GM21360 (cell line): ENCODE measurements at regions not wholly inside any gene's neighbourhood (a gene's known extent, or its start where the extent isn't known, plus 50 kb on each side); places are given as distances from the start of the nearest gene placed in this dataset.

Experiments
- ATAC-seq: cut with Tn5 transposase; IDR thresholded peaks from one replicate; pipeline ENCODE4 v1.9.1; 2021; ENCODE audit warnings: mild to moderate bottlenecking, moderate library complexity; ENCODE audit not compliant: unreplicated experiment

DNA sequence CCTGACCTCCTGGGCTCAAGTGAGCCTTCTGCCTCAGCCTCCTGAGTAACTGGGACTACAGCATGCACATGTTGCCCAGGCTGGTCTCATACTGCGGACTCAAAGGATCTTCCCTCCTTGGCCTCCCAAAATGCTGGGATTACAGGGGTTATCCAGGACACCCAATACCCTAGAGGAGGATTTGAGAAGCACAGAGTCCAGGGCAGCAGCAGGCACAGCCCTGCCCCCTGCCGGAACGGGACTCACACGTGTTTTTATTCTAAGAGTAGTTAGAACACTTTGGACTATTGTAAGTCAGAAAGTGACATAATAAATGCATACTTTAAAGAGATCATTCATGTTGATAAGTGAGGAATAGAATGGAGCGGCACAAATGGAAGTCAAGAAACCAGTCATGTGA lies 80.2 kb downstream of the C6orf118 start:
- ATAC-seq, result no peak

DNA sequence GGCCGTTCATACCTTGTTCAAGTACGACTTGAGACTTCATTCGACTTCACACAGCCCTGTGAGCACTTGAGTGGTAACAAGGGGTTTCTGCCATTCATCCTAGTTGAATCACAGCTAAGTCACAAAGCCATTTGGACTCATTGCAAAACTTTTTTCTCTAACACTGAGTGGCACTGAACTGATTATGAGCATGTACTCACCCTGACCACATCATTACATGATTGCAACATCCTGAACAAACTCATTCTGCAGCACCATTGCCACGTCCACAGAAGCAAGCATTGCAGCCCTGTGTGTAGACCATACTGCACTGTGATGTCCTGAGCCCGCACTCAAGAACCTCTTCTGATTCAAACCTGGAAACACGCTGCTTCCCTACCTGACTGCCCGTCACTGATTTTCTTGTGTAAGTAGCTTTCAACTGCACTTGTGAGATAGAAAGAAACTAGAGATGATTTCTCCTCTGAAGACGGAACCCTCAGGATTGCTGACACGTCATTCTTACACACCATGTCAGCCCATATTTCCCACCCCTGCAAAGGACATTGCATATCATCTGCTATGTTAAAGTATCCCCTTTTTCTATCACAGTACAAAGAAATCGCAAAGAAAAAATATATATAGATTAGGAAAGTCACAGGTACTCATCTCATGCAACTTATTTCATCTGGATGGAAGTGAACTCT lies 81.6 kb downstream of the C6orf118 start:
- no peak for ATAC-seq

DNA sequence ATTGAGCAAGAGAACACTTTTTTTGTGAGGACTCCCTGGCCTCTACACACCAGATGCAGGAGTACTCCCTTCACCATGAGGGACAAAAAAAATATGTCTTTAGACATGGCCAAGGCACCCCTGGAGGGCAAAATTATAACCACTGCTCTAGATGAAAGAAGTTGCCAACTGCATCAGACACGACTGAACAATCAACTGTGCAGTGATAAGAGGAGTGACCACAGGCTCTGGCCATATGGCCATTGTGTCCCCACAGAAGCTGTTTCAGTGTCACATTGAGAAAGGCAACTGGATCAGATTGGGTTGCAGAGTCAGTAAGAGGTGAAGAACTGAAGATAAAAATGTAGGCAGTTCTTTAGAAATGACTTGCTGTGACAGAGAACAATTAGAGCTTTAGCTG lies 85.7 kb downstream of the C6orf118 start:
- no peak for ATAC-seq

DNA sequence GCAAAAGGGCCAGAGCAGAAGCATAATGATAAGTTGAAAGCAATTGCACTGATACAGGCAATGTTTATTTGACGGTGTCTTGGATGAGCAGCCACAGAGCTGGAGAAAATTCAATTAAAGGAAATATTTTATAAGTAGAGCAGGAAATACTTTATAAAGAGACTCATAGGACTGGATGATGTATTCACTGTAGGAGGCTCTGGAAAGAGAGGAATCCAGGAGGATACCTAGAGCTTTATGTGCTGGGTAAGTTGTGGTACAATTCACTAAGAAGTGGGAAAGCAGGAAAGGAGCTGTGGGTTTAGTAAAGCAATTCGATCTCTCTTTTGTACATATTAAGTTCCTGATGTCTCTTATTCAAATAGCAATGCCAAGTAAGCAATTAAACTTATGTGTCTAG lies 86.3 kb downstream of the C6orf118 start:
- no peak for ATAC-seq

DNA sequence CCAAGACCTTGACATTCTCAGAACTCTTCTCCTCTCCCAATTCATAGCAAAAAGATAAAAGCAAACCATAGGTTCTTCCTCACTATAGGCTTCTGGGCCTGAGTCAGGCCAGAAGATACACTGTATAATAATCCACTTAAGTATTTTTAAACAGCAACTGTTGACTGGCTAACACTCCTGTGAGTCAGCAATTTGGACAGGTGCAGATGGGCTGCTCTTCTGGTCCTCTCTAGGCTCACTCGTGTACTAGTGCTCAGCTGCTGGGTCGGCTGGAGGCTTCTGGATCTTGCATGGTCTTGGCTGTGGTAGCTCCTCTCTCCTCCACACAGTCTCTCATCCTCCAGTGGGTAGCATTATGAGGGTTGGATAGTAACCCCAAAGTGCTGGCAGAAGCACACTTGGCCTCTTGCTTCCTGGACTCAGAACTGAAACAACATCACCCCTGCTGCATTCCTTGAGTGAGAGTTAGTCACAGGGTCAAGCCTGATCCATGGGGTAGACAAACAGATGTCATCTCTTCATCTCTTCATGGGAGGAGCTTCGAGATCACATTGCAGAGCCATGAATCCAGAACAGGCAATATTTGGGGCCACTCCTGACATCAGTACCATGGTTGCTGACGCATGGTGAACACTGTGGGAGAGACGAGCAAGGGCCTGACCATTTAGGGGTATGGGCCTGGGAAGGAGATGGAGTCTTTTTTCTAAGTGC lies 86.9 kb downstream of the C6orf118 start:
- no peak for ATAC-seq

DNA sequence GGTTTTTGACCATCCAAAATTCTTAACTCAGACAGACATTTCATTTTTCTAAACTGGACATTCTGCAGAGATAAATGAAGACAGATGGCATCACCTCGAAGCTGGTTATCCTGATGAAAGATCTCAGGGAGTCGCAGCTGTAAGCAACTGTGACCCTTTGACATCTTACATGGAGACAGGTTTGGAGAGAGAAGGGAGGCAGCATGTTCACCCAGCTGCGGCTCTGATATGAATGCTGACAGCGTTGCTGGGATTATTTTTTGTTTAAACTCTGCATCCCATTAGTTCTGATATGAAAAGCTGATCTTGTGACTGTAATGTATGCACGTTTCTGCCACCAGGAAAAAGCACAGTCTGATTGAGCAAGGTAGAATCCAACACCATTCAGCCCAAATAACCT lies 89.4 kb downstream of the C6orf118 start:
- ATAC-seq, result no peak

DNA sequence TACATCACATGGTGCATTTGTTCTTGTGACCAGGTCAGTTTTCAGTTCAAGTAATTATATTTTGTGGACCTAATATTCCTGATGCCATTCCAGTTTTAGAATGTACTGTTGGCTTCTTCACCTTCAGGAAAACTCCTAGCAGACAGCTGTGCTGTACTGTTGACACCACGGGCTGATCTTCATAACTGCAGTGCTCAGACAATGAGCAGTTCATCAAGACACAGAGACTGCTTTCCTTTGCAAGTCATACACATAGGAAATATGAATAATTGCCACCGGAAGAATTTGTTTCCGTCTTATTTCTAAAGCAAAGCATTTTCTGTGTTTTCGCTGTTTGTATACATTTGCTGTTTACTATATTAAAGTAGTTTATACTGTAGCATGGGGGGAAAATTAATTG lies 89.8 kb downstream of the C6orf118 start:
- ATAC-seq, result no peak

DNA sequence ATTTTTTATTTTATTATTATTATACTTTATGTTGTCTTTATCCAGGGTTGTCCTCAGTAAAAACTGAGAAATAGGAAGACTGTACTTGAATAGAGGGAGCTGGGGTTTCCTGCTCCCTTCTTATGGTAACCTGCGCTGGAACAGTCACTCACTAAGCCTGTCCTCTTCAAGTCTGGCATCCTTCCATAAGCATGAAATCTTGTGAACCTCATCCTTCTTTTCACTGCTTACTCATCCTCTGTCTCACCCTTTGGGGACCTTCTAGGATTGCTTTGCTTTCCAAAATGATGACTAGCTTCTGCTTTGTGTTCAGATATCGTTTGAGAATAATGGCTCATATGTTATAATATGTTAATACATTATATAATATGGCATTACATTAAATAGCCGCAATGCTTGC lies 90.6 kb downstream of the C6orf118 start:
- no peak for ATAC-seq

DNA sequence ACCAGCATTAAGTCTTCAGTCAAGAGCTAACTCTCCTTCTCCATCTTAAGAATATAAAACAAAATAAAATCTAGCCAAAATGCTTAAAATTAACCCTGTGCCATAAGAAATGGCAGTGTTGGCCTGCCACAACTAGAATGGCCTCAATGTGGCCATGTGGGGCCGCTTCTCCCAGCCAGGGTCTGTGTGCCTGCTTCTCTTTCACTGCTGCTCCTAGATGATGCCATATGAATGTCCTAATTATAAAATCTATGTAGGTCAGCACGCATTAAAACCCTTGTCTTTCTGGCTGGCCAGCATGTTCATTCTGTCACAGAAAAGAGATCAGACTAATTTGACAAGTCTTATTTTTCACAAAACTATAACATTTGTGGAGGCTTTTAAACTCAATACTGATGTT lies 102.6 kb downstream of the C6orf118 start:
- no peak for ATAC-seq

DNA sequence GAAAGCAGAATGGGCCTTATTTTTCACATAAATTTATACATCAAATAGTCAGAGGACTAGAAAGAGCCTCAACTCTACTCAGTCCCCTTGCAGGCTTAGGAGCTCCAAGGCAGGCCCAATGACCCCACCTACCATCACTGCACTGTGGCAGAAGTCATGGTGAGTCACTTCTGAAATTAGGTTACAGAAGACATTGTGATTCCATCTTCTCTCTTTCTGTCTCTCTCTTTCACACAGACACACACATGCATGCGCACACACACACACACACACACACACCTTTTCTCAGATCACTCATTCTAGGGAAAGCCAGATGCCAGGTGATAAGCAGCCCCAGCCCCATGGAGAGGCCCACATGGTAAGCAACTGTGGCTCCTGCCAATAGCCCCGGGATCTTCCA lies 103.8 kb downstream of the C6orf118 start:
- ATAC-seq, result no peak

DNA sequence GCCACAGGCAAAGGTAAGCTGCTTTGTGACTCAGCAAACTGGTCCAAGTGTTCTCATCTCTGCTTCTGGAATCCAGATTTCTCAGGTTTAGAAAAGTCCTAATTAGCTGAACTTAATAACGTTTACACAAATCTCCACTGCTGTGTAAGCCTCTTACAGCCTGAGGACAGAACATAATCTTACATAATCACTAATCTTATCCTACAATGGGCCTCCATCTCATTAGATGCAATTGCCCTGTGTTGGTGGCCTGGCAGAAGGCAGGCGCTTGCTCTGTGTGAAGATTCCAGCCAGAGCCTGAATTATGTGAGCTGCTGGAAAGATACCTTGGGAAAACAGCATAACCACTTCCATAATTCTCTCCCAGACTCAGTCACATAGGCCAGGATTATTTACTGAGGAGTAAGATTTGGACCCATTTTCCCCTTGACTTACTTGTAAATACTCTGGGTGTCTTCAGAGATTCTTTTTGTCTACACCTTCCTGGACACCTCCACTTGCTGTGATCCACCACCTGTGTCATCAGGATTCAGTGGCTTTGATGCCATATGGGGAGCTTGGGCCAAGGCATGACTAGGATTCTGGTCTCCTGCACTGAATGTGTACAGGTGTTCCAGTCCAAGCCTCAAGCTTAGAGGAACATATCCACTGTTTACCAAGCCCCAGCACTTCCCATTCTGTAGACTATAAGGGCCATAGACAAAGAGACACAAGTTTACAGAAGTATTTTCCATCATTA lies 104.4 kb downstream of the C6orf118 start:
- ATAC-seq, result no peak

DNA sequence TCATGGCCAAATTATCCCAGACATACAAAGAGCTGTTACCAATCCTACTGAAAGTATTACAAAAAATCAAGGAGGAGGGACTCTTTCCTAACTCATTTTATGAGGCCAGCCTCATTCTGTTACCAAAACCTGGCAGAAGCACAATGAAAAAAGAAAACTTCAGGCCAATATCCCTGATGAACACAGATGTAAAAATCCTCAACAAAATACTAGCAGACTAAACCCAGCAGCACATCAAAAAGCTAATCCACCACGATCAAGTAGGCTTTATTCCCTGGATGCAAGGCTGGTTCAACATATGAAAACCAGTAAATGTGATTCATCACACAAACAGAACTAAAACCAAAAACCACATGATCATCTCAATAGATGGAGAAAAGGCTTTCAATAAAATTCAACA lies 109.2 kb downstream of the C6orf118 start:
- no peak for ATAC-seq

DNA sequence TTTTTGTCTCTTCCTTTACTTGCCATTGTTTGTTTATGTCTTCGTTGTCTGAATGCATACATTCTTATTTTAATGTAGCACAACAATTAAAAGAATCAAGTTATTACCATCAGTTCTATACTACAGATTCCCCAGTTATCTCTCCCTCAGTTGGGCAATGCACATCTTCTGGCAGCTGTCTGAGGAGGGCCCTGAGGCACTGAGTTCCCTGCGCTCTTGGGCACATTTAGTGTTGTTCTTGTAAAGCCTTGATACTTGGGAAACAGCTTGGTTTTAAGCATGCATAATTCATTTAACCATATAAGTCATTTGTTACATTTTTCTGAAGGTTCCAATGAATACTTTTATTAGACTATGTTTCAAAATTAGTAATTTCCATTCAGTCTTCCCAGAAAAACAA lies 117.9 kb downstream of the C6orf118 start:
- no peak for ATAC-seq

DNA sequence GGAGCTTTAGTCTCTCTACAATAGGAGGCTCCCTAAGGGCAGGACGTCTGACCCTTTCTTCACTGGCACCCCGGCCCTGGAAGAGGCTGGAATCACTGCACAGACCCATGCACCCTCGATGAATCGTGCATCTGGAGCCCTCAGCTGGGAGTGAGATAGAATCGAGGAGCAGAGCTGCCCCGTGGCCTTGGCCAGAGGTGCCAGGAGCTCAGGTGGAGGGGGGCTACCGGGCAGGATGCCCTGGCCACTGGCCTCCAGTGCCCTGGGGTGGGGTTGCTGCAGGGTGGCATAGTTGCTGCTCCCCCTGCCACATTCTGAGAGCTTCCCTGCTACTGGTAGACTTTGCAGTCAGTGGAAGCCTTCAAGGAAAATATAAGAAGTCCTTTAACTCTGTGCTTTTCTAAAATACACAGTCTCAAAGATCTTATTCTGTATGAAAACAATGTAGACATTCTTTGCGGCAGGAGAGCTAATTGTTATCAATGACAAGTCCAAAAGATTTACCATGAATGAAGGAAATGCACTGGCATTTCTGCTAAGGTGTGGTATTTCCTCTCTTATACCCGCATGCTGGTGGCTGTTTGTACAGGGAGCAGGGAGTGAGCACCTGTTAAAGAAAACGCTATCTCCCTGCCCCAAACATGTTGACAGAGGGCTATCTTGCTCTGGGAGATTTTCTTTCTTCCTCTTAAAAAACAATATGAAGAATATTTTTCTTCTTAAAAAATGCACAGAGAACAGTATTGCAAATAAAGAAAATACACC lies 122.8 kb downstream of the C6orf118 start:
- no peak for ATAC-seq

DNA sequence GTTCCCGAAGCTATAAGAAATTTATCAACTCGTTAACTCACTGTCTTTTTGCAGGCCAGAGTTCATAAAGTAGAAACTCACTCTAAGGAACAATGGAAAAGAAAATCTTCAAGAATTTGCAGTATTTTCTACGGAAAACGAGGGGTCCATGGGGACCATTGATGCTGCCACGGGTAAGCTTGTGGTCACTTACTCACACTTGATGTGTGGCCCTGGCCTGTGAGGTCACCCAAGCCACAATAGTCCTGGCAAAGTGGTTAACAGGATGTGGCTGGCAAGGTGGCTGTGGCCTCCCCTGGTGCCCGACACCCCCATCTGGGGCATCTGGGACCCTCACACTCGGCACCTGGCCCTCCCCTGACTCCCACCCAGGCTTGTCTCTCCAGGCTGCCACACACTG lies 123.4 kb downstream of the C6orf118 start:
- no peak for ATAC-seq

DNA sequence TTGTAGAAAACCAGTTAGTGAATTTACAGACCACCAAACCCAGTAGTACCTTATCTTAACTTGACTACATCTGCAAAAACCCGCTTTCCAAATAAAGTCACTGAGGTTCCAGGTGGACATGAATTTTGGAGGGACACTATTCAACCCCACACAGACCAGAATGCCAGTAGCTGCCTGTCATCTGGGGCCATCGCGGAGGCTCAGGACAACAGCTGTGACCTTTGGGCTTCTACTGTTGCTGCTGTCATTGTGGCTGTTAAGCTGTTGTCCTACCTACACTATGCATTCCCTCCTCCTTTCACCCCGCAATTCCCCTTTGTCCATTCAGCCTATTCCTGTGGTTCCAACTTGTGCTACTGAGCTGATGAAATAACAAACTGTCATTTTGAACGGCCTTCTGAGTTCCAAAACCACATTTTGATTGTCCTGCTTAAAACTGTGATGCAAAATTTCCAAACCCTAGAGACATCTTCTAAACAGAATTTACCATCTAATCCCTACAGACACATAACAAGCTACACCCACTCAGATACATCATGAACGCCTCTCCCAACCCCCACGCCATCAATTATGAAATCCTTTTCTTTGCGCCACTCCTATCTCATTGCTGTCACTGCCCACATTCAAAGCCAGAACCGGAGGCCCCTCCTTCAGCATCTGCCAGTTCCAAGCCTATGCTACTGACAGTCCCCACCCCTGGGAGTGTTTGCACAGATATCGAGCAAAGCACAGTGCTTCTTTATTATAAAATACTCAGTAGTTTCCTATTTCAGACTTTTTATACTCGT lies 125.0 kb downstream of the C6orf118 start:
- no peak for ATAC-seq

DNA sequence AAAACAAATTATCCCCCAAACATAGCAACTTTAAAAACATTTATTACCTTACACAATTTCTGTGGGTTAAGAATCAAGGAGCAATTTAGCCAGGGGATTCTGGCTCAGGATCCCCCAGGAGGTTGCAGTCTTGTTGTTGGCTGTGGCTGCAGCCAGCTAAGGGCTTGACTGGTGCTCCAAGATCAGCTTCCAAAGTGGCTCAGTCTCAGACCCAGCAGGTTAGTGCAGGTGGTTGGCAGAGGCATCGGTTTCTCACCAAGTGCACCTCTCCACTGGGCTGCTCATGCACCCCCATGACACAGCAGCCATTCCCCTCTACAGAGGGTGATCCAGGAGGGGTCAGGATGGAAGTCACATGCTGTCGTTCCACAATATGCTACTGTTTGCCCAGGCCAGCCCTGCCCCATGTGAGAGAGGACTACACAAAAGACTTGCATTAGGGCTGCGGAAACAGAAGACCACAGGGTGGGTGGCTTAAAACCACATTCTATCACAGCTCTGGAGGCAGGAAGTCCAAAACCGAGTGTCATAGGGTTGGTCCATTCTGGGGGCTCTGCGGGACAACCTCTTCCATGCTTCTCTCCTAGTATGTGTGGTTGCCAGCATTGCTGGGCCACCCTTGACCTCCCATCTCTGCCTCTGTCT lies 125.8 kb downstream of the C6orf118 start:
- ATAC-seq, result no peak

DNA sequence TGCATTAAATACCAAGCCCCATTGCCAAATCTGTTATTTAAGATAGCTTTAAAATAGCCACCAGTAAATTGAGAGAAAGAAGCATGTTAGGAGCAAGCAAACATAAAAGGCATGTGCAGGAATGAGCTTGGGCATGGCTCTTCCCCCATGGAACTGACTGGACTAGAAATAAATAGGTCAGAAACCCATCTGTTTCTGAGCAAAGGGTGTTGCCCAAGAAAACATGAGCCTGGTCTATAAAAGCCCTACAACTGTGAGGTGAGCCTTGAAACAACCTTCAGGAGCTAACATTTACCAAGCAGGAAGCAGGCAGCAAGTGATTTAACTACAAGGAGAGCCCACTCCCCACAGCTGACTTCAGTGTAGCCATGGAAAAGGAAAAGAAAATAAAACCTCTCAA lies 126.3 kb downstream of the C6orf118 start:
- ATAC-seq, result no peak

DNA sequence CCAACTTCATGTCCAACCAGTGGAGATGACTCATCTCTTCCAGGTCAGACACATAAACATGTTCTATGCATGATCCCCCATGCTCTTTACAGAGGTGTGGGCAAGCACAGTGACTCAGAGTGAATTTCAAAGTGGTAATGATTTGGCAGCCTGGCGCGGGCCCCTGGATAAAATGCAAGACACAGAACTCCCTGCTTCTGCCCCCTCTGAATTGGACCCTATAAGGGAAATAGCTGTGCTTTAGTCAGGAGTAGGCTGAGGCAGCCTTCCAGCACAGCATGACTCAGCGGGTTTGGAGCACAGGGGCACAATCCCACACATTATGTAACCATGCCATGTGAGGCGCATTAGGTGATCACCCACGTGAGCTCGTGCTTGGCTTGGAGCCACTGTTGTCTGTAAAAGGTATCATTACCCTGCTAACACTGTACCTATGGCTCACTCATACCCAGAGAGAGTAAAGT lies 127.4 kb downstream of the C6orf118 start:
- ATAC-seq, result no peak

DNA sequence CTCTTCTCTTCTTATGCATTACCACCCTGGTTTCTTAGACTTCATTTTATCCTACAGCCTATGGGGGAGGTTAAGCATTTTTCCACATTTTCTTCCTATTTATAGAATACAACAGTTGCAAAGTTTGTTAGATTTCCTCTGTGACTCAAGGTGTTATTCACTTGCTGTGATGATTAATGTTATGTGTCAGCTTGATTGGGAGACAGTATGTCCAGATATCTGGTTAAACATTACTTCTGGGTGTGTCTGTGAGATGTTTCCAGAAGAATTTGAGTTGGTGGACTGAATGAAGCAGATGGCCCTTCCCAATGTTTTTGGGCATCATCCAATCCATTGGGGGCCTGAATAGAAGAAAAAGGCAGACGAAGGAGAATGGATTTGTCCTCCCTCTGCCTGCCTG lies 131.3 kb downstream of the C6orf118 start:
- no peak for ATAC-seq
